GM19240 (cell line): ENCODE measurements at regions not wholly inside any gene's neighbourhood (a gene's known extent, or its start where the extent isn't known, plus 50 kb on each side); places are given as distances from the start of the nearest gene placed in this dataset.
A peak's percentile ranks its signal among the peaks of the same experiment; 100 is the strongest.

ENCODE experiments used
- DNase-seq: peaks from one replicate; pipeline ENCODE4 v3.0.0; 2011; ENCODE audit warnings: low spot score; ENCODE audit not compliant: insufficient read length

DNA sequence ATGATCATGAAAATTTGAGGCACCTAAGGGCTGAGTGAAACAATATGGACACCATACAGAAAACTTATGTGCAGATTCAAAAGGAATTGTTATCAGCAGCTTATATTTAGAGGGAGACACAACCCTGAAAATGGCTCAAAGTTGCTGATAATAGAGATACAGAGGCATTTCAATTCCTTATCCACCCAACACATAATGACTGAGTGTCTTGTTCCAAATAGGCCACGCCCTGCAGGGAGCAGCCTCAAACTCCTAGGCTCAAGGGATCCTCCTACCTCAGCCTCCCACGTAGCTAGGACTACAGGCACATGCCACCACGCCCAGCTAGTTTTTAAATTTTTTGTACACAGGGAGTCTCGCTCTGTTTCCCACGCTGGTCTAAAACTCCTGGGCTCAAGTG, 79.0 kb downstream of the LBH start:
- DNase-seq = no peak

DNA sequence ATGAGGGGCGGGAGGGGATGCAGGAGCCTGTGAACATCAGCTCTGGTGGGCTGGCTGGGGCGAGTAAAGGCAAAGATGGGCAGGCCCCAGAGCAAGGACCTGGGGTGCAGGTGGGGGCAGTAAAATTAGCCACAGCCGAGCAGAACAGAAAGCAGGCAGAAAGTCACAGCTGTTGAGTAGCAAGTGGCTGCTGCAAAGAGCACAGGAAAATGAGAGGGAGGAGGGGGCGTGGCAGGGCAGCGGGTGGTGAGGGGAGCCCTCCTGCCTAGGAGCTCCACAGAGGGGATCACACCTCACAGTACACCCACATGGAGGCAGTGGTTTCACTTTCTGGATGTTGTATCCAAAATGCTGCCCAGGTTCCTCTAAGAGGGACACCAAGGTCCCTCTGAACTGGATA, 79.6 kb downstream of the LBH start:
- no peak for DNase-seq

DNA sequence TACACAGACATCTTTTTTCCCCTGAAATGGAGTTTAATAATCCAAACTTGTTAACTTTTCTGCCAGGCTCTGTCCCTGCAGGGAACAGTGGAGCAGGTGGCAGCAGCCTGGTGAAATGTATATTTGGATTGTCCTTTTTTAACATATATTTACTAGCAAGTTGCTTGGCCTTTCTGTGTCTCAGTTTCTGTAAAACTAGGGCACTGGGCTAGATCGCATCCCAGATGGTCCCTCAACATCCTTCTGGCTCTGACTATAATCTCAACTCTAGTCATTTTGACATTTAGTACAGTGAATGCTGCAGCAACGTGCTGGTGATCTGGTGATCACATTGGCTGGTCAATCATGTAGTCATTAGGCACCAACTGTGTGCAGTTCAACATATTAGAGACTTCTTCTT, 80.4 kb downstream of the LBH start:
- DNase-seq = no peak

DNA sequence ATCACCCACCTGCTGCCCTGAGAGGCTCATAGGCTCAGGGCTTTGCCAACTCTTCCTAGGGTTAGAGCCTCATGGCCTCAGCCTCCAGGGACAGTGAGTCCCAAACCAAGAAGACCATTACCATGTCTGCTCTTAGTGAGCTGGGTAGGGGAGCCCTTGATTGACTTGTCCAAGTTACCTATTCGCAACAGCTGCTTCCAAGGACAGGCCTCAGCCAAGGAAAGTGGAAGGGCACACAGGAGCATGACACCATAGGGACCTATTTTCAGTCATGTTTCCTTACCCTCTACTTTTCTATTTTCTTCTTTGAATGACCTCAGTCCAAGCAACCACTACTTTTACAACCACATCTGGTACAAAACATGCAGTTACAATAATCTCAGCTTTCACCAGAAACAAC, 81.6 kb downstream of the LBH start:
- DNase-seq = no peak

DNA sequence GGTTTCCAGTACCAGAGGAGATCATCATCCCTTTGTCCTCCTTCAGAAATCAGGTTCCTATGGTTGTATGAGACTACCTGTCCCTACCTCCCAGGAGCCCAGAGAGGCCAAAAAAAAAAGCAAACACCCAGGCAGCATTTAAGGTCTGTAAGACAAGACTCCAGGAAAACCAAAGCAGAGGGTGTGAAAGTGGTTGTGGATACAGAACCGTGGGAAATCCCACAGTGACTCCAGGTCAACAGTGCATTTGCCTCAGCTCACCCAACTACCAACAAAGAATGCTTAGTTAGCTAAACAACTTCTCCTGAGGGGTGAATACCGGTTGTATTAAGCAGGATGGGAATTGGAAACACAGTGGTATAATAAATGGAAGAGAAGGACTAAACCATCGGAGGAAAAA, 83.6 kb downstream of the LBH start:
- no peak for DNase-seq

DNA sequence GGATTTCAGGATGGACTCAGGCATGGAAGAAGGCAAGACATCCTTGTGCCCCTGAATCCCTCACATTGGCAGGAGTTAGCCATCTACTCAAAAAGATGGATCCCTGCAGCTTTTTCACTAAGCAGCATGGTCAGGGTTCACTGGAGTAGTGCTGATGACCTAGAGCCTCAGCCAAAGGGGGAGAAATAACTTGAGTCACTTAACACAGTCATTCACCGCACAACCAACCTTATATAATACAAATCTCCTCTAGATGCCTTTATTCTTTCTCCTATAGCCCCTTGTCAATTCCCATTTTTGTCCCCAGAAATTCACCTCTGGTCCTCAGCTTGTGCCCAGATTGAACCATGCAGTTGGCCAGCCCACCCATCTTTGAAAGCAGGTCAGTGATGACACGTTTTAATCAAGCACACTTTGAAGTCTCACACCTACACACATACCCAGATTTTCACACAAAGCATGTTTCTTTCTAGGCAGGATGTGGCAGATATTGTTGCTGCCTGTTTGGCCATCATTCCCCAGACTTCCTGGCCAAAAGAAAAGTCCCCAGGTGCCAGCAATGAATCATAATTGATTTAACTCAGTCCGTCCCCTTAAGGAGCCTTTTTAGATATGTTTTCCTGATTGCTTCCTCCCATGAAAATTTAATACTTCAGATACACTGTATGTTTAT, 84.2 kb downstream of the LBH start:
- no peak for DNase-seq

DNA sequence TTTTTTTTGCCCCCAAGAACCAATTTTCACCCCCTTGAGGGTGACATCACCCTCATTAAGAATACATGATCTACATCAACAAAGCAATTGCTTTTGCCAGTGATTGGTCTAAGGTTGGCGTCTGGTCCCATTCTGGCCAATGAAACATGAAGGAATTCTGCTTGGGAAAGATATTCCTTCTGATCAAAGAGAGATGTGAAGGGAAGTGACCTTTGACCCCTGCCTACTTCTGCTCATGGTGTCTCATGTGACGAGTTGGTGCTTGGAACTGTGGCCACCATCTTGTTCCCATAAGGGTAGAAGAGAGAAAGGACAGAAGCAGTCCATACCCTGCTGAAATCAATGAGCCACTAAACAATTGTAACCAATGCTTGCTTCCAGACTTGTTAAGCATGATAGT, 85.1 kb downstream of the LBH start:
- no peak for DNase-seq

DNA sequence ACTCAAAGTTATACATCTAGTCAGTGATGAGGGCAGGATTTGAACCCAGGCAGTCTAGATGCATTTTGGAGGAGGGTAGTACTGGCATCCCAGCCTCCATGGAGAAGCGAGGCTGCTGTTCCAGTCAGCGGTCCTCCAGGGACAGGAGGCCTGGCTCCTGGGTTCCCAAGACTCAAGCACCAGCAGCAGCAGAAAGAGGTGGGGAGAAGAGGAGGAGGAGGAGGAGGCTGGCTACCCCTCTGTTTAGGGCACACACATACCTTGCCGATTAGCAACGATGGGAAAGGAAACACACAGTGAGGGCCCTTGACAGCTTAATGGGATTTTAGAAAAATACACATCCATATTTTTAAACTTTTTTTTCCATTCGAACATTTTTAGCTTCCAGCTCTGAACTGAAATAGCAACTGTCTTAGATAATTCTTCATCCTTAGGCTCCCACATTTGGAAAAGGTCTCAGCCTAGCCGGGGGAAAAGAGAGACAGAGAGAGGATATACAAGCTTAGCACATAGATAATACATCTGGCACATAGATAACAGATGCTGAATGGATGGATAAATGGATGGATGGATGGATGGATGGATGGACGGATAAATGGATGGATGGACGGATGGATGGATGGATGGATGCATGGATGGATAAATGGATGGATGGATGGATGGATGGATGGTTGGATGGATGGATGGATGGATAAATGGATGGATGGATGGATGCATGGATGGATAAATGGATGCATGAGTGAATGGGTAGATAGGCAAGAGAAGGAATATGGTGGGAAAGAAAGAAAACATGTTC, 87.9 kb downstream of the LBH start:
- DNase-seq = no peak

DNA sequence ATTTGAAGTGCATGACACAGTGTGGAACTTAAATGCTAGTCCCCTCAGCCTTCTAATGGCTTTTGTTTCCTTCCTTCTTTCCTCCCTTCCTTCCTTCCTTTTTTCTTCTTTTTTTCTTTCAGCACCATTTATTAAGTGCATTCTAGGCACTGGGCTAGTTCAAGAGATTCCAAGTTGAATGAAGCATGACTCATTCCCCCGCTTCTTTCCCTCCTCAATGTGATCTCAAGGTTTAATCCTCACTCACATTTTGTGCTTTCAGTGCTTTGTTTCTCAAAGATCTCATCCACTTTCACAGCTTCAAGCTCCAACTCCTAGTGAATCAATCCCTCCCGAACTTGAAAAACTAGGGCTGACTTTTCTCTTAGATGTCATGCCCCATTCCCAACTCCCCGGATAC, 90.1 kb downstream of the LBH start:
- DNase-seq = no peak

DNA sequence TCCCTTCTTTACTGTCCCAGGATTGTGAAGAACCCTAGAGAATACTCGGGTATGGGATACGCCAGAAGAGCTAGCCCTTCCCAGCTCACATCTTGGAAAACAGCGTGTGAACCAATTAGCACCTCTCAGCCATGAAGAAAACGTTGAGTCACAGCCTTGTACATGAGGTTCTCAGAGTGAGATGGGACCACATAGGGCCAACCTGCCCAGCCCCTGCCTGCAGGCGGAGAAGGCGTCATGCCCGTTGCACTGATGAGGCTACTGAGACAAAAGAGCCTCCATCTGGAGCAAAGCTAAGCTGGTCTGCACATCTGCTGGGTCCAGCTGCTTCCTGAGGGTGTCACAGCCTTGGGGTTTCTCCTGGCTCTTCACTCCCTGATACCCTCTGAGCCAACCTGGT, 92.2 kb downstream of the LBH start:
- DNase-seq = no peak

DNA sequence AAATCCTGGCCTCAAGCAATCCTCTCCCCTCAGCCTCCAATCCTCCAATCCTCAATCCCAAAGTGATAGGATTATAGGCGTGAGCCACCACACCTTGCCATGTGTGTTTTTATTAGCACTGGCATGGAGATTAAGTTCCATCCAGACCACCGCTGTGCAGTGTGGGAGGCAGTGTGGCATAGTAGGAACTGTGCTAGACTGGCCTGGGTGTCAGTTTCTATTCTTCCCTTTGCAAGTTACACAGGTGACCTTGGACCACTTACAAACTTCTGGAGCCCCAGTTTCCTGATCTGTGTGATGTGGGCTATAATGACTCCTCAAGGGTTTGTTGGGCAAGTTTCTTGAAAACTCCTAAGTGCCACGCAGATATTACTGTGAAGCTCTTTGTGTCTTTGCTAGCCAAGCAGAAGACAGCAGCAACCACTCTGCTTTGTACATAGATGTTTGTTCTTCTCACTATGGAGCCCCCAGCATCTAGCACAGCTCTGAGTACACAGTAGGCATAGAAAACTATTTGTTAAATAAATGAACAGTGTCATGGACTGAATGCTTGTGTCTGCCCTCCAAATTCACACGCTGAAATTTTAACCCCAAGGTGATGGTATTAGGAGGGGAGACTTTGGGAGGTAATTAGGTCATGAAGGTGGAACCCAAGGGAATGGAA, 93.0 kb downstream of the LBH start:
- no peak for DNase-seq

DNA sequence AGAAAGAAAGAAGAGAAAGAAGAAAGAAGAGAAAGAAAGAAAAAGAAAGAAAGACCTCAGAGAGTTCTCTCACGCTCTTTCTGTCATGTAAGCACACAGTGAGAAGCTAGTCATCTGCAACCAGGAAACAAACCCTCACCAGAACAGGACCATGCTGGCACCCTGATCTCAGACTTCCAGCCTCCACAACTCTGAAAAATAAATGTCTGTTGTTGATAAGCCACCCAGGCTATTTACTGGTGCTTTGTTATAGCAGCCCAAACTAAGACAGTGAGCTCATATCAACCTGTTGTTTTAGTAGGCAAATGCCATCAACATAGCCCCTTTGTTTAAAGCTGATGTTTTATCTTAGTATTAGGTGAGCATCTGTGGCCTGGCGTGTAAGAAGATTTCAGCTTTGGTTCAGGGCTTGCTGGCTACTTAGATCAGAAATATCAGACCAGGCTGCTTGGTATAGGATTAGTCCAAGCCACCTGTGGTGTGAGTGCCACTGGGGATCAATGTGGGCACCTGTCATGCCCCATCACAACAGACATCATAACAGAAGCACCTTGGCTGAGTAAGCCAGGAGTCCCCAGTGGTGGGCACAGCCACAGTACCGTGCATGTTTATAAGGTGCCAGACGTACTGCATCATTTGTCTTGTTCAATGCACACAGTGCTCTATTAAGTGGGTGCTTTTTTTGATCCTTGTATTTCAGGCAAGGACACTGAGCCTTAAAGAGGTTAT, 94.4 kb downstream of the LBH start:
- no peak for DNase-seq

DNA sequence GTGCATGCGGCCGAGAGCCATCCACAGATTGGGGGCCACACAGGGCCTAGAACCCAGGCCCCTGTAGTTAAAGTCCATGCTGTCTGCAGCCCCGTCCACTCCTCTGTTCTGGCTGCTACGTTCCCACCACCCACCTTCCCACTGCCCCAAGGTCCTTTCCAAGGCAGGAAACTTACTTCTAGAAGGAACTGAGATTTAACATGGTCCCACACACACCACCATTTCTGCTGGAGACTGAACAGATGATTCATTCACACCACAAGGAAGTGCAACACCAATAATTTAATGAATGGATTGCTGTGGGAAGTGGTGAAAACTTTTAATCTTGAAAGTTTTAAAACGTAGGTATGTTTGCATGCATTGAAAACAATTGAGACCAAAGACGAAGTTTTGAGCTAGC, 95.2 kb downstream of the LBH start:
- DNase-seq = no peak

DNA sequence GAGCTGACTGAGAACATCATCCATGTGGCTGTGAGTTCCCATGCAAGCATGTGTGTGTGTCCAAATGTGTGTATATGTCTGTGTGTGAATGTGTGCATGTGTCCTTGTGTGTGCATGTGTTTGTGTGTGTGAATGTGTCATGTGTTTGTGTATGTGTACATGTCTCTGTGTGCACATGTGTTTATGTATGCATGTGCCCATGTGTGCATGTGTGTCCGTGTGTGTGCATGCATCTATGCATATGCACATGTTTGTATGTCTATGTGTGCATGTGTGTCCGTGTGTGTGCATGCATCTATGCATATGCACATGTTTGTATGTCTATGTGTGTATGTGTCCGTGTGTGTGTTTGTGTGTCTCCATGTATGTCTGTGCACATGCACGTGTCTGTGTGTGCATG, 99.7 kb downstream of the LBH start:
- no peak for DNase-seq

DNA sequence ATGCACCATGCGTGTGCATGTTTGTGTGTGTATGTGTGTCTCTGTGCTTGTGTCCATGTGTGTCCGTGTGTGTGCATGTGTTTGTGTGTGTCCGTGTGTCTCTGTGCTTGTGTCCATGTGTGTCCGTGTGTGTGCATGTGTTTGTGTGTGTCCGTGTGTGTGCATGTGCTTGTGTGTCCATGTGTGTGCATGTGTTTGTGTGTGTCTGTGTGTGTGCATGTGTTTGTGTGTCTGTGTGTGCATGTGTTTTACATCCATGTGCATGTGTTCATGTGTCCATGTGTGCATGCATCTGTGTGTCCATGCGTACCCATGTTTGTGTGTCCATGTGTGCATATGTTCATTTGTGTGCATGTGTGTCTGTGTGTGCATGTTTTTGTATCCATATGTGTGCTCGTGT, 100.5 kb downstream of the LBH start:
- no peak for DNase-seq

DNA sequence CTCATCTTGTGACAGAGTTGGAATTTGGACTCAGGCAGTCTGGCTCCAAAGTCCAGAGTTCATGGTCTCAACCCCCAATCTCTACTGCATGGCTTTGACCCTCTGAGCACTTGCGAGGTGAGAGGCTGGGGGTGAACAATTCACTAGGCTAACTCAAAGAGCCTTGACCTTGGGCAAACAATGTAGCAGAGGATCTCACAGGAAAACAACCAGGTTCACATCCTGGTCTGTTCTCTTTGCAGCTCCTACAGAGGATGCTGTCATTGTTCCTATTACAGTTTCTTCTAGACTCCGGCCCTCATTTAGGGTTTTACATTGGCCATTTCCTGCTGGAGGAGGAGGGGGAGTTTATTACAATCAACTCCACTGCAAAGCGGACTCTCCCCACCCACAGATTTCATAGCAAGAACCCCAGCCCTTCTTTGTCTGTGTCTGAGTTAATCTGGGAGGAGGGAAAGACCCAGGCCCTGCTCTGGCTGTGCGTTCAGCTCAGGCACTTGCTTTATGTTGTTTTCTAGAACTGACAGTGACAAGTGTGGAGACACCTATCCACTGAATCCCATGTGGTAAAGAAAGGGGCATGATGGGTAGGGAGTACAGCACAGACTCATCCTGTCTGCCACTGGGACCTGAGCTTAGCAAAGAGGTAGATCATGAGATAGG, 101.6 kb downstream of the LBH start:
- no peak for DNase-seq

DNA sequence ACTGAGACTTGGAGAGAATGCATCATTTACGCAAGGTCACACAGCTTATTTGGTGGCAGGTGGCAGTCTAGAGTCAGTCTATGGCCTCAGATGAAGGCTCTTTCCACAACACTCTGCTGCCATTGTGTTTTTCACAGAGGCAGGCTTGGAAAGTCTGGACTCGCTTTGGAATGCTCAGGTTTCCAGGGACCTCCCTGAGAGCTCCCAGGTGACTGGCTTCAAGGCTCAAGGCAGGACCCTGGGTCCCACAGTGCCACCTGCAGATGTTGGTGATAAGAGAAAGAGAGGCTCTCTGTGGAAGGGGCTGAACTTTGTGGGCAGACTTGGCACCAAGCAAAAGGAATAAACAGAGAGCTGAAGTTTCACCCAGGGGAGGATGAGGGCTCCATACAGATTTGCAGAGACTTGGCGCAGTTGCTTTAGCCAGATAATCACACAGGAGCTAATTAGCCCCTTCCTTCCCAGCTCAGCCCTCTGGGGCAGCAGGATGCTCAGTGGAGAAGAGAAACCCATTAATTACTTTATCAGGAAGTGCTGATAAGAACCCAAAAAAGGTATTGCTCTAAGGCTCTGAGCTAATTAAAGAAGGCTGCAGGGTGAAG, 103.5 kb downstream of the LBH start:
- DNase-seq = no peak

DNA sequence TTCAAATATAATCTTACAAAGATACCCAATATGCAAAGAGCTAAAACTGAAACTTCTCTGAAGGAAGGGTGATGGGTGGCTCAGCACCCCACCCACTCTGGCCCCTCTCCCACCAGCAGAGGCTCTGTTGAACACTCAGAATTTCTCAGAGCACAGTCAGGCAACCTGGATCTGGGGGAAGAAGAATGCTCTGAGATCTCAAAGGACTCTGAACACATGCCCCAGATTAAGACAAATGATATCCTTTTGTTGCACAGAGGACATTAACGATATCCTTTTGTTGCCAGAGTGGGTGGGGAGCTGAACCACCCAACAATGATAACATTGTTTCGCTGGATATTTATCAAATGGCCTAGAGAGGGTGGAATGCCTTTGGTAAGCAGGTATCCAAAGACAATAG, 104.8 kb downstream of the LBH start:
- no peak for DNase-seq

DNA sequence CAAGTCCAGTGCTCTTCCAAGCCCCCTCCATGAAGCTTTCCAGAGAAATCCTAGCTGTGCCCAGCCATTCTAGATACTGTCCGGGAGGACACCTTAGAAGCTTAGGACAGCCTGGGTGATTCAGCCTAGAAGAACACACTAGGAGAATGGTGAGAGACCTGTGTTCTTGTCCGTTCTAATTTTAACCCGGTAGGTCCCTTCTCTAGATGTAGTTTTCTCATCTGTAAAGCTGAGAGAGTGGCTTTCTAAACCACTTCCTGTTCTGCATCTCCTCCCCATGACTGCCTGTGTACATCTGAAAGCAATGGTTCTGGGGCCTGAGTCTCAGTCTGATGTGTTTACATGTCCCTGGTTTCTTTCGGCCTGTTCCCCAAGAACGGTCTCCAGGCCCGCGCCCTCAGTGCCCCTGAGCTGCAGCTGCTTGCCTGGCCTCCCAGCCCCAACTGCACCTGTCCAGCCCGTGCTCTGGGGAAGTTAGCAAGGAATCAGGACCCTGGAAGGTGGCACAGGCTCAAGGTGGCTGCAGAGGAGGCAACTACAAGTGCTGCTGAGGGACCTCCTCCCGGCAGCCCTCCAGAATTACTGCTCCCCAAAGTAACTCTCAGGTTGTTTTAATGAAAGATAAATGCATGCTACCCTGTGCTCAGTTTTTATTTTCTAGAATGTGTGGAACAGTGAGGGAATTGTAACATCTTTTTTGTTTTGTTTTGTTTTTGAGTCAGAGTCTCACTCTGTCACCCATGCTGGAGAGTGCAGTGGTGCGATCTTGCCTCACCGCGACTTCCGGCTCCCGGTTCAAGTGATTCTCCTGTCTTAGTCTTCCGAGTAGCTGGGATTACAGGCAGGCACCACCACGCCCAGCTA, 105.9 kb downstream of the LBH start:
- peak; percentile 75 for DNase-seq

DNA sequence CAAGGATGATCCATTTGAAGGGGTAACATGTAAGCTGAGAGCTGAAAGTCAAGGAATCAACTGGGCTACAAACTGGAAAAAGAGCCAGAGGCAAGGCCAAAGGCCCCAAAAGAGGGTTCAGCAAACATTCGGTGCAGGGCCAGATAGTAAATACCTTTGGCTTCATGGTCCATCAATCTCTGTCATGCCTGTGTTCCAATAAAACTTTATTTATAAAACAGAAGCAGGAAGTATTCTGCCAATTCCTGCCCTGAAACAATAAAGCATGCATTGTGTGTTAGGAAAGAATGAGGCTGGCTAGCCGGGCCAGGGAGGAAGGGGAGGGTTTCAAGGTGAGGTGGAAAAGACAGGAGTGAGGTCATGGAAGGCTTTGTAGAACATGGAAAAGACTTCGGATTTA, 107.1 kb downstream of the LBH start:
- DNase-seq = no peak
